ENCODE measurements at regions not wholly inside any gene's neighbourhood (a gene's known extent, or its start where the extent isn't known, plus 50 kb on each side); places are given as distances from the start of the nearest gene placed in this dataset.
"Not testable (repeated sequence)": the region's sequence is repeated elsewhere in the genome, so short reads cannot be mapped to it uniquely, and the experiment has no call there.

DNA sequence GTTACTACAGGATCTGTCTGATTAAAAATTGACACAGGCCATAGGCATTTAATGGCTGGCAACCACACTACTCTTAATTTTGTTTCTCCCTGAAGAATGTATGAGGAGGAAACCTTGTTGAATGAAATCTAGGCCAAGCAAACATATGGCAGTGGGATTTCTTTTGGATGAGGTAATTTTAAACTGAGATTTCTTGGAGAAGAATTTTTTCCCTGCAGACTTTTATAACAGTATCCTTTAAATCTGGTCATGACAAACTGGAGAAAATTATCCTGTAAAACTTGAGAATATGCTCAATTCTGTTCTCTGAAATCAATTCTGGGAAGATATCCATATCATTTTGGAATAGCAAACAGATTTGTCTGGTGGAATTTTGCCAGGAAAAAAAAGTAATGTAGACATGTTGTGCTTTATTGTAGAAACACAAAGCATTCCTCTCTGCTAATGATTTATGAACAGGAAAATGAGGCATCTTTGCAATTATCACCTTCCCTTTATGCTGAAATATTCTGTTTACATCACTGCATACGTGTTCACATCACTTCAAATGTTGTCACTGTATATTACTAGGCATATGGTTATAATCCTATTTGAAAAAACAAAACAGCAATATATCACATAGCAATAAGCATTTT lies 108.3 kb upstream of the ARSJ start:
- DNase-seq (ENCODE audit: low read depth) = no peak

DNA sequence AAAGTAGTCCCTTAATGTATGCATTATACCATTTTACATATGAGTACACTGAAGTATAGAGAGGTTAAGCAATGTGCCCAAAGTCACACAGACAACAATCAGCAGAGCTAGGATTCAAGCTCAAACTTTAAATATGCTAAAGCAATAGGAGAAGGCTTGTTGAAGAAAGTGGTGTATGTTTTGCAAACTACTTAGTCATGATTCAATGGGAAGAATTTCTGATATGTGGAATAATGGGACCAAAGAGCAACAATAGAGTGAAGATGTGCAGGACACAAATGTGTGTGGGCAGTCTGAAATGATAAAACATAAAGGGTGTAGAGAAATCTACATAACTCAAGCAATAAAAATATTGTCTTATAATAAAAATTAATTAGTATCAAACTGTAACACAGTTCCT lies 109.0 kb upstream of the ARSJ start:
- DNase-seq (ENCODE audit: low read depth) = no peak

DNA sequence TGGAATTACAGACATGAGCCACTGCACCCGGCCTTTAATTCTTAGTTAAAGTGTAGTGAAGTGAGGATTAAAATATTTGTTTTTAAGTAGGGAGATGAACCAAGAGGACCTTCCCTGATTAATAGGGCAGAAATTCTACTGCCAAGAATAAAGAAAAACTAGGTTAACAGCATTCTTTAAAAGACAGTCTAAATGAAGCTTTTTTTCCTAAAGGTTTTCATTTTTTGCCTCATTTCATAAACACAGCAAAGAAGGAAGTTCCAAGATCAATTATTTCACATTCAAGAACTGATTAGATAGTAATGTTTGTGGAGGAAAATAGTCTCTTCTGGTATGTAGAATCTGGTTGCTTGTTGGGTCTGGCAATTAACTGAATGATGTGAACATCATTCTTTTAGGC lies 112.1 kb upstream of the ARSJ start:
- no peak for DNase-seq (ENCODE audit: low read depth)

GRCh38 chr4:114093221-114093715 lies 113.8 kb upstream of the ARSJ start:
- no peak for DNase-seq (ENCODE audit: low read depth)

- DNase-seq (ENCODE audit: low read depth) = no peak
Observed at GRCh38 chr4:114100288-114101031, 121.0 kb upstream of the ARSJ start.

GRCh38 chr4:114103908-114104307 lies 124.5 kb upstream of the ARSJ start:
- DNase-seq (ENCODE audit: low read depth) = no peak

DNA sequence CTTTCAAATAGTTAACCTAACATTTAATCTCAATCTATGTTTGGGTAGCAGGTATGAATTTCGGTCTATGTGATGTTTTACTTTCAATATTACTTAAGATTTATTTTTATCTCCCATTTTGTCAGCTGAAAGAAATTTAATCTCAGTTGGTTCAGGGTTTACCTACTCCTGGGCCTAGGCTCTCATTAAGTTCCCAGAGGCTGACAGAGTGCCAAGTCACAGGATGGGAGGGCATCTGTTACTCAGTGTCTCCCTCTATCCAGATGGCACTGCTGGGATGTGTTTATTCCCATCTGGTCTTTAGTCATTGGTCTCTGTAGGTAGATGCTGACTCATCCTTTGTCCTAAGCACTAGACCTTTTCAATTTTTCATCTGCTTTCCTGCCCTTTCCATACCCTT lies 129.4 kb upstream of the ARSJ start:
- DNase-seq (ENCODE audit: low read depth) = no peak

- no peak for DNase-seq (ENCODE audit: low read depth)
Observed at GRCh38 chr4:114109776-114110175, 130.3 kb upstream of the ARSJ start.

DNA sequence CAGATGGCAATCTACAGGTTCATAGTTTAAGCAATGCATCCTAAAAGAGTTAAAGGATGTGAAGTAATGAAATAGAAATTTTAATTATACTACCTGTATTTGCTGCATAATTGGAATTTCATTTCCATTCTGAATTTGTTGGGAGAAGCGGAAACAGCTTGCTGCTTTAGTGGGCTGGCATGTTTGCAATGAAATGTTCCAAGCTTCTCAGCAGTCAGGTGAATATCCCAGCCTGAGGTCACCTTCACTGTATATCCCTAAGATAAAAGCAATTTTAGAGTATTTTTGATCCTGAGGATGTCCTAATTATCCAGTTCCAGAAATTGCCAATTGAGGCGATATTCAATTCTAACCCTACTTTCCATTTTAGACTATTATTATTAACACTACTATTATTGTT lies 136.1 kb upstream of the ARSJ start:
- no peak for DNase-seq (ENCODE audit: low read depth)

GRCh38 chr4:114116861-114117260 lies 137.4 kb upstream of the ARSJ start:
- DNase-seq (ENCODE audit: low read depth) = no peak

DNA sequence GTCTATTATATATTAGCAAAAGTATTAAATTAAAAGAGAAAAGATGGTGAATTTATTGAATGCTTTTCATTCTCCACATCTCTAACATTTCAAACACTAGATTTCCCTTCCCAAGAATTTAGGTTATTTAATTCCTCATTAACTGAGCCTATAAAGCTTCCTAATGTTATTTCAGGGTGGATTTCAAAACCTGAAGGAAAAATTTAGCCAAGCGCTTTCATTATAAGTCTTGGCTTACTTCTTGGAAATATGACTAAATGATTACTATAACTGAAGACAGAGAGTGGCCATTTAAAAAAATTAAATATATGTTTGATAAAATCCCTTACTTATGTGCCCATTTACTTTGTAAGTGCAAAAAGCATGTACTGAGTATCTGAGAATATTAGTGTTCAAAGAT lies 141.8 kb upstream of the ARSJ start:
- DNase-seq (ENCODE audit: low read depth) = no peak

- no peak for DNase-seq (ENCODE audit: low read depth)
Observed at GRCh38 chr4:114132199-114132598, 152.8 kb upstream of the ARSJ start.

- DNase-seq (ENCODE audit: low read depth) = no peak
Observed at GRCh38 chr4:114132830-114133229, 153.4 kb upstream of the ARSJ start.

DNA sequence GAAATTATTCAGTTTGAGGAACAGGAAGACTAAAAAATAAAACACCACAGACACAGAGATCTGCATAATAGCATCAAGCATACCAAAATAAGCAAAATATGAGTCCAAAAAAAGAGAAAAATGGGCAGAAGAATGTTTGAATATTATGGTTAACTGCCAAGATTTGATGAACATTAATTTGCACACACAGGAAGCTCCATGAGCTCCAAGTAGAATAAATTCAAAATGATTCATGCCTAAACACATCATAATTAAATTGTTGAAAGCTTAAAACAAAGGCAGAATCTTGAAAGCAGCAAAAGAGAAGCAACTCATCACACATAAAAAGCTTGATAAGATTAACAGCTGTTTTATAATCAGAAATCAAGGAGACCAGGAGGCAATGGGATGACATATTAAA lies 156.6 kb upstream of the ARSJ start:
- DNase-seq (ENCODE audit: low read depth) = no peak

DNA sequence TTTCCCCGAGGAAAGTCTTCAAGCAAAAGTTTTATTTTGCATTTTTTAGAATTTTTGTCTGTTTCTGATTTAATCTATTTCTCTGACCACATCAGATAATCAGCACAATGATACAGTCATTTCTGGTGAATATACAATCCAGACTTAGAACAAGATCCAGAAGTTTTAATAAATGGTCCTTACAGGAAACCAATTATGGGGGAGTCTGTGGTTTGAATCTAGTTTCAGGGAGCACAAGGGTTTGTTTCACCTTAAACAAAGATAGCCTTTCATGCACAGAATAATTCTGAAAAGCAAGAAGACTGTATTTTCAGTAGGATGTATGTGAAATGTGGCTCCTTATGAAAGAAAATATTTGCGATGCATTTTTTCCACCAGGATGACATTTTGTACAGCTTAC lies 158.5 kb upstream of the ARSJ start:
- DNase-seq (ENCODE audit: low read depth) = no peak

GRCh38 chr4:114146947-114147618 lies 167.6 kb upstream of the ARSJ start:
- DNase-seq (ENCODE audit: low read depth) = no peak

GRCh38 chr4:114147619-114148208 lies 168.3 kb upstream of the ARSJ start:
- DNase-seq (ENCODE audit: low read depth) = not testable (repeated sequence)

DNA sequence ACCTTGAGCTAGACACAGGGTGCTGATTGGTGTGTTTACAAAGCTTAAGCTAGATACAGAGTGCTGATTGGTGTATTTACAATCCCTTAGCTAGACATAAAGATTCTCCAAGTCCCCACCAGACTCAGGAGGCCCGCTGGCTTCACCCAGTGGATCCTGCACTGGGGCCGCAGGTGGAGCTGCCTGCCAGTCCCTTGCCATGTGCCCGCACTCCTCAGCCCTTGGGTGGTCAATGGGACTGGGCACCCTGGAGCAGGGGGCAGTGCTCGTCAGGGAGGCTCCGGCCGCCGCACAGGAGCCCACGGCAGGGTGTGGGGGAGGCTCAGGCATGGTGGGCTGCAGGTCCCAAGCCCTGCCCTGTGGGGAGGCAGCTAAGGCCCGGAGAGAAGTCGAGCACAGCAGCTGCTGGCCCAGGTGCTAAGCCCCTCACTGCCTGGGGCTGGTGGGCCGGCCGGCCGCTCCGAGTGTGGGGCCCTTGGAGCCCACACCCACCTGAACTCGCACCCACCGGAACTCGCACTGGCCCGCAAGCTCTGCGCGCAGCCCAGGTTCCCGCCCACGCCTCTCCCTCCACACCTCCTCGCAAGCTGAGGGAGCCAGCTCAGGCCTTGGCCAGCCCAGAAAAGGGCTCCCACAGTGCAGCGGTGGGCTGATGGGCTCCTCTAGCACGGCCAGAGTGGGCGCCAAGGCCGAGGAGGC lies 169.1 kb upstream of the ARSJ start:
- not testable (repeated sequence) for DNase-seq (ENCODE audit: low read depth)

GRCh38 chr4:114156371-114156770 lies 176.9 kb upstream of the ARSJ start:
- DNase-seq (ENCODE audit: low read depth) = no peak

DNA sequence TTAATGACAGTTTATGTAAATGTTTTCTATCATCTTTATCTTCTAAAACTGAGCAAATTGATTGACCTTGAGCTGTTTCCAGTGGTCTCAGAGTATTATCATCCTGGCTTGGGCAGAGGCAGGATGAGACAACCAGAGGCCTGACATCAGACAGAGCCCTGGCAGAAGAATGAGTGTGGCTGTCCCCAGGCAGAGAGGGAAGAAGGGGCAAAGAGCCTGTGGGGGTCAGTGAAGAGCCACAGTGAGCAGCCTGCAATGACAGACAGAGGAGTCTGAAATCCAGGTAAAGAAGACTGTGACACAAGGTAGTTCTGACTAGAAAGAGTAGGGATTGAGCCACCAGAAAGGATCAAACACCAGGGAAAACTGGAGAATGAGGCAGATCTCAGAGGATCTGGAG lies 182.4 kb upstream of the ARSJ start:
- DNase-seq (ENCODE audit: low read depth) = no peak

DNA sequence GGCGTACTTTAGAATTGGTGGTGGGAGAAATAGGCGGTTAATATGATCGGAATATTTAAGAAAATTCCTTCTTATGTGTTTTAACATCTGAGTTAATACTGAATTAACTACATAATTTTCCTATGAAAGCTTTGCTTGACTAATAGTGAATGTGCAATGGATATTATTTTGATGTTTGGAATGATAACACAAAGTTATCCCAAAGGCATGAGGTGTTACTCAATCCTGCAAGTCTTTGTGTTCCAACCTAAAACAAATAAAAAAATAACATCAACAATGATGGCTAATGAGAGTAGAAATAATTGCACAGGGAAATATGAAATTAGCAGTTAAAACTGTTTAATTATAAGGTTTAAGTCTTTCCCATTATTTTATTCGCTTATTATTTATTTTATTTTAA lies 183.6 kb upstream of the ARSJ start:
- no peak for DNase-seq (ENCODE audit: low read depth)

DNA sequence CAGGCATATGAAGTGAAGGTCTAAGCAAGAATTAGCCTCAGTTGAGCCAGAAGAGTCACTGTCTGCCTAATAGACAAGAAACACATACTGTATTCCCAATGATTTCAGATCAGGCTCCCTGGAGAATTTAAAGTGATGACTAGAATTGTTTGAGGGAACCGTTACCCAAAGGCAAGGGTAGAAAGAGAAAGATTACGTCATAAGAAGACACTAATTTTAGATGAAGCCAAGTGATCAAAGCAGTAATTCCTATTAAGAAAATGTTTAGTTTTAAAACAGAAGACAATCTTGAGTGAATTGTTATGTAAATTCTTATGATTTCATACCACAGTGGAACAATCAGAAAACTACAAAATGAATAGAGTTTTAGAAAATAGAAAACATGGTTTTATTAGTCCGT lies 194.5 kb upstream of the ARSJ start:
- DNase-seq (ENCODE audit: low read depth) = no peak

Measured in stimulated activated CD8-positive, alpha-beta memory T cell treated with anti-CD3 and anti-CD28 coated beads, Interleukin-4, amount 100 ng/mL, for 24 hours (primary cell).